HepG2 (cell line): ENCODE measurements at regions not wholly inside any gene's neighbourhood (a gene's known extent, or its start where the extent isn't known, plus 50 kb on each side); places are given as distances from the start of the nearest gene placed in this dataset.

Source experiments
- ATAC-seq: fragments of 200-7000 bp; cut with Tn5 transposase; 3 replicates; pipeline ENCODE4 v1.9.1; 2020; ENCODE audit warnings: mild to moderate bottlenecking, moderate library complexity
- BruUV-seq: library from RNA; stranded (reverse); fragments of 400-500 nt; replicated peaks from 2 replicates; lab custom pipeline; 2021; lab: Mats Ljungman, UMichigan
- CTCF ChIA-PET: fragments of 300-600 bp; formaldehyde crosslinking; extraction: SDS; loops from one replicate; lab custom pipeline; 2021; ENCODE audit warnings: low total read pairs, inconsistent platforms, low intra/inter-chr PET ratio; lab: Yijun Ruan, JAX
- POLR2A ChIA-PET: fragments of 350-600 bp; sonication (Branson Sonifier 250); formaldehyde crosslinking; loops from one replicate; lab custom pipeline; 2020; ENCODE audit warnings: antibody characterized with exemption, inconsistent platforms; lab: Yijun Ruan, JAX
- DNase-seq: peaks from one replicate; pipeline ENCODE4 v3.0.0-alpha.2; 2015; ENCODE audit warnings: low spot score
- FAIRE-seq: peaks from 3 replicates; lab custom pipeline; 2011; peaks lifted over from hg19 to GRCh38; lab: Jason Lieb, UNC
- H2AFZ ChIP-seq: one replicate; pipeline ENCODE4 v1.6.1; 2011; ENCODE audit warnings: low read length, inconsistent platforms
- H3K27ac ChIP-seq: fragments of 300-600 bp; 3 replicates; pipeline ENCODE4 v1.8.0; 2011; ENCODE audit warnings: mixed run types, mild to moderate bottlenecking, mixed read lengths, low read length, inconsistent platforms; ENCODE audit not compliant: insufficient read depth; ENCODE audit errors: extremely low read length
- H3K27me3 ChIP-seq, 2 experiments: fragments of 200-600 bp in 1 of 2; 2 replicates in 1 of 2; 3 replicates in 1 of 2; pipeline versions ENCODE4 v1.6.0 to v1.8.0; 2011; ENCODE audit warnings: low read length in 2 of 2, mild to moderate bottlenecking in 2 of 2, moderate library complexity in 2 of 2, inconsistent platforms in 1 of 2; ENCODE audit not compliant: insufficient read depth in 2 of 2, control insufficient read depth in 1 of 2
- H3K36me3 ChIP-seq, 2 experiments: fragments of 200-600 bp in 1 of 2; replicated peaks in 1 of 2; 2 replicates in 1 of 2; 3 replicates in 1 of 2; pipeline versions ENCODE4 v1.5.1 to v1.8.0; 2011; ENCODE audit warnings: low read length in 2 of 2, inconsistent platforms in 1 of 2; ENCODE audit not compliant: insufficient read depth in 2 of 2, control insufficient read depth in 1 of 2
- H3K4me1 ChIP-seq: 2 replicates; pipeline ENCODE4 v1.5.1; 2012; ENCODE audit warnings: low read length, inconsistent platforms; ENCODE audit not compliant: insufficient read depth
- H3K4me2 ChIP-seq: 2 replicates; pipeline ENCODE4 v1.6.0; 2011; ENCODE audit warnings: low read depth, low read length, inconsistent platforms
- H3K4me3 ChIP-seq, 3 experiments: fragments of 200-600 bp in 1 of 3; sonication (generic), shearing (Covaris generic) in 1 of 3; replicated peaks in 1 of 3; 2 replicates each; pipeline ENCODE4 v1.5.1; 2011 to 2016; ENCODE audit warnings: low read length in 3 of 3, inconsistent platforms in 2 of 3, low read depth in 2 of 3, mild to moderate bottlenecking in 2 of 3, control low read depth in 1 of 3, mixed read lengths in 1 of 3; ENCODE audit not compliant: insufficient read depth in 1 of 3
- H3K79me2 ChIP-seq: one replicate; pipeline ENCODE4 v1.6.1; 2011; ENCODE audit warnings: low read length, inconsistent platforms; ENCODE audit not compliant: insufficient read depth
- H3K9ac ChIP-seq: 2 replicates; pipeline ENCODE4 v1.6.0; 2011; ENCODE audit warnings: mild to moderate bottlenecking, low read depth, low read length, inconsistent platforms; ENCODE audit not compliant: insufficient read depth
- H3K9me3 ChIP-seq: 2 replicates; pipeline ENCODE4 v1.5.1; 2012; ENCODE audit warnings: mild to moderate bottlenecking, low read length
- H4K20me1 ChIP-seq: 2 replicates; pipeline ENCODE4 v1.6.0; 2011; ENCODE audit warnings: inconsistent platforms, mild to moderate bottlenecking, low read length, moderate library complexity; ENCODE audit not compliant: insufficient read depth
- DZIP1 ChIP-seq: sonication (generic); formaldehyde crosslinking; IDR thresholded peaks from 2 replicates; pipeline ENCODE4 v1.5.0; 2020; ENCODE audit warnings: mild to moderate bottlenecking, missing genetic modification reagents
- EZH2 ChIP-seq: conservative IDR thresholded peaks from 2 replicates; pipeline ENCODE4 v1.6.1; 2012; ENCODE audit warnings: mild to moderate bottlenecking, low read depth, low read length, moderate library complexity
- GATAD1 ChIP-seq: IDR thresholded peaks from 2 replicates; pipeline ENCODE4 v1.6.1; 2016; ENCODE audit warnings: missing genetic modification reagents, missing compliant biosample characterization
- HDAC2 ChIP-seq: sonication (generic); formaldehyde crosslinking; IDR thresholded peaks from 2 replicates; pipeline ENCODE4 v1.4.0; 2020; ENCODE audit warnings: missing genetic modification reagents
- HNRNPH1 ChIP-seq: fragments of 200-400 bp; formaldehyde crosslinking; optimal IDR thresholded peaks from 2 replicates; pipeline ENCODE3; 2017; ENCODE audit warnings: mild to moderate bottlenecking, low read depth, low read length
- HNRNPLL ChIP-seq: fragments of 200-400 bp; formaldehyde crosslinking; IDR thresholded peaks from 2 replicates; pipeline ENCODE4 v1.6.1; 2017; ENCODE audit warnings: mild to moderate bottlenecking, low read depth, low read length; ENCODE audit not compliant: poor library complexity, severe bottlenecking
- KAT8 ChIP-seq: IDR thresholded peaks from 2 replicates; pipeline ENCODE4 v1.6.1; 2016; ENCODE audit warnings: missing genetic modification reagents, missing compliant biosample characterization
- SKI ChIP-seq: fragments of 450-650 bp; IDR thresholded peaks from one replicate; pipeline ENCODE4 v1.6.1; 2018; ENCODE audit warnings: mild to moderate bottlenecking; ENCODE audit not compliant: partially characterized antibody
- TFAP4 ChIP-seq: sonication (generic); IDR thresholded peaks from 2 replicates; pipeline ENCODE4 v1.6.1; 2016; ENCODE audit warnings: low read depth, borderline replicate concordance
- ZBTB38 ChIP-seq: sonication (generic); formaldehyde crosslinking; IDR thresholded peaks from 2 replicates; pipeline ENCODE4 v1.5.1; 2020; ENCODE audit warnings: mild to moderate bottlenecking, missing genetic modification reagents
- ZNF24 ChIP-seq: fragments of 450-650 bp; IDR thresholded peaks from 2 replicates; pipeline ENCODE4 v1.6.1; 2017; ENCODE audit warnings: antibody characterized with exemption, mild to moderate bottlenecking
- ZNF296 ChIP-seq: sonication (generic); formaldehyde crosslinking; conservative IDR thresholded peaks from 2 replicates; pipeline ENCODE4 v1.5.0; 2020; ENCODE audit warnings: mild to moderate bottlenecking, missing genetic modification reagents
- ZNF572 ChIP-seq: sonication (generic); formaldehyde crosslinking; IDR thresholded peaks from 2 replicates; pipeline ENCODE4 v1.5.1; 2020; ENCODE audit warnings: mild to moderate bottlenecking, missing genetic modification reagents
- ZNF615 ChIP-seq: sonication (generic); formaldehyde crosslinking; IDR thresholded peaks from 2 replicates; pipeline ENCODE4 v1.5.0; 2020; ENCODE audit warnings: mild to moderate bottlenecking, missing genetic modification reagents, borderline replicate concordance
- ZNF749 ChIP-seq: sonication (generic); formaldehyde crosslinking; IDR thresholded peaks from 2 replicates; pipeline ENCODE4 v1.8.0; 2022; ENCODE audit warnings: mild to moderate bottlenecking, missing genetic modification reagents, moderate library complexity, borderline replicate concordance
- ZNF75D ChIP-seq: sonication (generic); formaldehyde crosslinking; IDR thresholded peaks from 2 replicates; pipeline ENCODE4 v1.8.1; 2023; ENCODE audit warnings: missing genetic modification reagents, mild to moderate bottlenecking, borderline replicate concordance
- ZNF784 ChIP-seq: sonication (generic); formaldehyde crosslinking; IDR thresholded peaks from 2 replicates; pipeline ENCODE4 v1.5.1; 2020; ENCODE audit warnings: missing genetic modification reagents, mild to moderate bottlenecking, borderline replicate concordance
- WGBS: methylation state at CpG from one replicate; pipeline ENCODE4 v1.1.6; 2017; ENCODE audit warnings: low lambda C conversion rate; 5-methylcytosine and 5-hydroxymethylcytosine counted together
- in situ Hi-C: cut with HindIII; loops from 2 replicates; pipeline ENCODE4 v1.10.0; 2017; ENCODE audit warnings: low pct_unique_long_range_greater_than_20kb; ENCODE audit not compliant: extremely low pct_ligation_motif_present
- intact Hi-C: fragments of 100-400 bp; cut with micrococcal nuclease; formaldehyde crosslinking; loops from one replicate; pipeline ENCODE4 v1.10.0; 2022; ENCODE audit not compliant: unreplicated experiment

DNA sequence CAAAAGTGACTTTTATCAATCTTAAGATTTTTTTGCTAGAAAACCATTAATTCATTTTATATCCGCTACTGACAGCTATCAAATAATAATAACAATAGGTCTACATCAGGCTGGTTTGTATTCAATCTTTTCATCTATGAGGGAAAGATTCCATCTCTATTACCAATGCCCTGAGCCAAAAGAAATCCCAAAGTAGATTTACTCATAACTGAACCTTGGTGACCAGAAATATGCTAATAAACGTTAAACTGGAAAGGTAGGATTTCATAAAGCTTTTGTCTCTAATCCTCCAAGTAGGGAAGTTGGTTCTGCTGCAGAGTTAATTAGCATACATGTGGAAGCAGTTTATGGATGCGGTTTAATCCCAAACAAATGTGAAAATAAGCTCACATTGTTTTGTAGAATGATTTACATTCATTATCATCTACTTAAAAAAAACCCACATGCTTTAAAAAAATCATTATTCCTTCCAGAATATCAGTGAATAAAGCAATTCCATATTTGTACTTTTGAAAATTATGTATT, 715.5 kb downstream of the CETN3 start:
- no peaks in the 10 kb centered on the region; a peak in 1 of 5 replicates for H3K27me3 ChIP-seq
- H4K20me1 ChIP-seq: no peaks in the 10 kb centered on the region
- no peaks in the 10 kb centered on the region for H3K79me2 ChIP-seq
- H3K9ac ChIP-seq: no peak overlapping the region
- no peak overlapping the region for H2AFZ ChIP-seq
- in situ Hi-C loops (no loop called here), intact Hi-C loops (no loop called here)
- FAIRE-seq (no peak), ATAC-seq (no peak), DNase-seq (no peak)
- no peak for TF ChIP-seq GATAD1 (CRISPR knock-in tag)
- TF ChIP-seq ZNF784: no peak
- no peak for TF ChIP-seq SKI
- TF ChIP-seq HNRNPLL: no peak
- no peak for TF ChIP-seq ZNF296 (CRISPR knock-in tag)
- TF ChIP-seq ZNF24: no peak
- no peak for TF ChIP-seq HDAC2 (CRISPR knock-in tag)
- TF ChIP-seq DZIP1 (CRISPR knock-in tag): no peak
- no peak for TF ChIP-seq ZNF572 (CRISPR knock-in tag)
- no peak for TF ChIP-seq ZNF749 (CRISPR knock-in tag)
- no peak for TF ChIP-seq TFAP4
- no peak for TF ChIP-seq ZBTB38 (CRISPR knock-in tag)
- no peak for TF ChIP-seq HNRNPH1
- TF ChIP-seq ZNF75D (CRISPR knock-in tag): no peak
- no peak for TF ChIP-seq KAT8 (CRISPR knock-in tag)
- no peak for TF ChIP-seq ZNF615
- no peak for TF ChIP-seq EZH2
- no peaks in the 10 kb centered on the region for H3K36me3 ChIP-seq
- BruUV-seq: no TSS peak
- WGBS: 2% methylated on average over 3 of the region's 3 CpGs
- CTCF ChIA-PET: no interaction called here
- no peaks in the 10 kb centered on the region for H3K9me3 ChIP-seq
- H3K4me2 ChIP-seq: no peak overlapping the region
- no peaks in the 10 kb centered on the region for H3K4me1 ChIP-seq
- no peak overlapping the region for H3K27ac ChIP-seq
- POLR2A ChIA-PET: no interaction called here
- H3K4me3 ChIP-seq: no peak overlapping the region
